ENCODE measurements at regions not wholly inside any gene's neighbourhood (a gene's known extent, or its start where the extent isn't known, plus 50 kb on each side); places are given as distances from the start of the nearest gene placed in this dataset.

- Histone ChIP-seq H3K79me2 (ENCODE audit: insufficient read depth, low read length) (no peaks in the 10 kb centered on the region), H3K56ac (ENCODE audit: insufficient read length, low read depth, low read length) (no peak overlapping the region), H3K4ac (ENCODE audit: low read depth, low read length) (no peak overlapping the region), H4K91ac (ENCODE audit: insufficient read length, low read depth, low read length) (no peak overlapping the region), H2BK120ac (ENCODE audit: low read depth, low read length, poor library complexity, severe bottlenecking) (no peak overlapping the region), H3K14ac (ENCODE audit: insufficient read depth, low read length) (no peak overlapping the region), H3K23me2 (ENCODE audit: insufficient read length, low read depth, low read length, poor library complexity, severe bottlenecking) (no peaks in the 10 kb centered on the region), H4K8ac (replicated peaks; ENCODE audit: insufficient read length, low read depth, low read length) (no peak overlapping the region), H3T11ph (ENCODE audit: low read length) (no peak overlapping the region), H3K4me2 (ENCODE audit: insufficient read depth, insufficient read length, low read length) (no peak overlapping the region), H3K9me3 (ENCODE audit: control insufficient read depth, low read depth, low read length) (no peaks in the 10 kb centered on the region), H3K27ac (ENCODE audit: insufficient read length, low read depth, low read length) (no peak overlapping the region), H2BK12ac (ENCODE audit: insufficient read length, low read depth, low read length) (no peak overlapping the region), H3K79me1 (ENCODE audit: insufficient read depth, low read depth, low read length, poor library complexity, severe bottlenecking) (no peaks in the 10 kb centered on the region), H2BK20ac (ENCODE audit: low read depth, low read length, poor library complexity, severe bottlenecking) (no peak overlapping the region), H3K27me3 (ENCODE audit: insufficient read depth, low read length) (no peaks in the 10 kb centered on the region), H4K20me1 (ENCODE audit: control insufficient read depth, insufficient read depth, insufficient read length) (no peaks in the 10 kb centered on the region), H3K4me1 (ENCODE audit: insufficient read depth, low read length) (no peaks in the 10 kb centered on the region; the same call in 1 of the 2 replicates), H3K18ac (ENCODE audit: insufficient read length, low read depth, low read length) (no peak overlapping the region), H2BK5ac (ENCODE audit: insufficient read length, low read length) (no peak overlapping the region), H2AK5ac (ENCODE audit: insufficient read length, low read length) (no peak overlapping the region), H2AFZ (ENCODE audit: low read length) (no peak overlapping the region), H4K5ac (ENCODE audit: insufficient read length, low read depth, low read length) (no peak overlapping the region), H3K9ac (ENCODE audit: extremely low read depth, insufficient read length, low read length) (no peak overlapping the region), H3K23ac (ENCODE audit: insufficient read length, low read depth, low read length) (no peak overlapping the region), H2BK15ac (ENCODE audit: low read depth, low read length) (no peak overlapping the region)
- Mint-ChIP-seq H3K27ac (no peak overlapping the region), H3K9me3 (peaks cover 20 to 22% of the 10 kb centered on the region in 2 experiments), H3K36me3 (ENCODE audit: insufficient read depth in 1 of 3, low read depth in 3 of 3) (peaks cover 11 to 22% (median 13%) of the 10 kb centered on the region in 3 experiments), H3K4me1 (peaks cover 4 to 10% of the 10 kb centered on the region in 2 experiments), H3K27me3 (ENCODE audit: low read depth) (no peaks in the 10 kb centered on the region; the same call in 1 of the 2 replicates), H3K4me3 (no peak overlapping the region)
- no peak for DNase-seq
- TF ChIP-seq, protein P1, sequence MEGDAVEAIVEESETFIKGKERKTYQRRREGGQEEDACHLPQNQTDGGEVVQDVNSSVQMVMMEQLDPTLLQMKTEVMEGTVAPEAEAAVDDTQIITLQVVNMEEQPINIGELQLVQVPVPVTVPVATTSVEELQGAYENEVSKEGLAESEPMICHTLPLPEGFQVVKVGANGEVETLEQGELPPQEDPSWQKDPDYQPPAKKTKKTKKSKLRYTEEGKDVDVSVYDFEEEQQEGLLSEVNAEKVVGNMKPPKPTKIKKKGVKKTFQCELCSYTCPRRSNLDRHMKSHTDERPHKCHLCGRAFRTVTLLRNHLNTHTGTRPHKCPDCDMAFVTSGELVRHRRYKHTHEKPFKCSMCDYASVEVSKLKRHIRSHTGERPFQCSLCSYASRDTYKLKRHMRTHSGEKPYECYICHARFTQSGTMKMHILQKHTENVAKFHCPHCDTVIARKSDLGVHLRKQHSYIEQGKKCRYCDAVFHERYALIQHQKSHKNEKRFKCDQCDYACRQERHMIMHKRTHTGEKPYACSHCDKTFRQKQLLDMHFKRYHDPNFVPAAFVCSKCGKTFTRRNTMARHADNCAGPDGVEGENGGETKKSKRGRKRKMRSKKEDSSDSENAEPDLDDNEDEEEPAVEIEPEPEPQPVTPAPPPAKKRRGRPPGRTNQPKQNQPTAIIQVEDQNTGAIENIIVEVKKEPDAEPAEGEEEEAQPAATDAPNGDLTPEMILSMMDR (conservative IDR thresholded peaks at IDR 0.05): no peak
- WGBS (ENCODE audit: extremely low coverage, insufficient read length, low lambda C conversion rate): no CpG with 5 or more reads among the region's 2 CpGs
These were observed 393.1 kb downstream of the DIPK2A start for GRCh38 chr3:144364737-144365136.

All from H9 (cell line).